Gastrocnemius medialis (tissue), 4 donors: ENCODE measurements at regions not wholly inside any gene's neighbourhood (a gene's known extent, or its start where the extent isn't known, plus 50 kb on each side); places are given as distances from the start of the nearest gene placed in this dataset.
A peak's percentile ranks its signal among the peaks of the same experiment; 100 is the strongest.

Experiments
- ATAC-seq, 2 donors: fragments of 150-250 bp; one replicate each; pipeline ENCODE4 v1.9.1; 2016
- DNase-seq, 2 donors: peaks; one replicate each; pipeline ENCODE4 v3.0.0-alpha.2; 2019
- H3K27ac ChIP-seq, 4 donors: fragments of 200-600 bp; sonication (generic); 1 replicate in 1 of 4; 2 replicates in 3 of 4; pipeline ENCODE4 v1.5.1; 2016 to 2018; ENCODE audit warnings: mild to moderate bottlenecking in 2 of 4, moderate library complexity in 1 of 4
- H3K27me3 ChIP-seq, 3 donors: fragments of 200-600 bp; sonication (generic) in 2 of 3; 1 replicate in 1 of 3; 2 replicates in 2 of 3; pipeline versions ENCODE4 v1.5.1 to v1.6.0; 2016 to 2019; ENCODE audit warnings: mild to moderate bottlenecking in 1 of 3, moderate library complexity in 1 of 3
- H3K36me3 ChIP-seq, 2 donors: fragments of 200-600 bp; sonication (generic) in 1 of 2; one replicate each; pipeline ENCODE4 v1.5.1; 2017 to 2018
- H3K4me1 ChIP-seq, 2 donors: fragments of 200-600 bp; sonication (generic) in 1 of 2; one replicate each; pipeline ENCODE4 v1.5.1; 2016 to 2017; ENCODE audit warnings: mild to moderate bottlenecking in 2 of 2
- H3K4me3 ChIP-seq, 4 donors: fragments of 200-600 bp; sonication (generic) in 3 of 4; 1 replicate in 1 of 4; 2 replicates in 3 of 4; pipeline ENCODE4 v1.5.1; 2016 to 2019; ENCODE audit warnings: mild to moderate bottlenecking in 2 of 4
- H3K9me3 ChIP-seq, 3 donors: fragments of 200-600 bp; sonication (generic) in 2 of 3; 1 replicate in 1 of 3; 2 replicates in 2 of 3; pipeline ENCODE4 v1.5.1; 2016 to 2019
- POLR2A ChIP-seq, 2 donors: fragments of 450-650 bp; IDR thresholded peaks; one replicate each; pipeline ENCODE4 v1.6.1; 2017; ENCODE audit warnings: antibody characterized with exemption in 2 of 2, mild to moderate bottlenecking in 2 of 2, moderate library complexity in 2 of 2
- in situ Hi-C, 4 donors: fragments of 200-750 bp; cut with MboI; loops; one replicate each; pipeline versions ENCODE4 v1.15.0 to v1.8.0; 2017; ENCODE audit warnings: low sequenced_read_pairs in 4 of 4
- intact Hi-C: fragments of 100-400 bp; cut with DNase I; formaldehyde crosslinking; loops from one replicate; pipeline ENCODE4 v1.15.1; 2023; ENCODE audit warnings: low total_unique reads
- TF ChIP-seq, protein P1 (sequence below), 5 experiments: fragments of 450-650 bp in 3 of 5; fragments of 200-600 bp in 2 of 5; sonication (generic) in 2 of 5; IDR thresholded peaks in 4 of 5; conservative IDR thresholded peaks in 1 of 5; 1 replicate in 4 of 5; 2 replicates in 1 of 5; pipeline ENCODE4 v1.5.1; 2016 to 2019; ENCODE audit warnings: antibody characterized with exemption in 5 of 5, mild to moderate bottlenecking in 3 of 5, moderate library complexity in 3 of 5

DNA sequence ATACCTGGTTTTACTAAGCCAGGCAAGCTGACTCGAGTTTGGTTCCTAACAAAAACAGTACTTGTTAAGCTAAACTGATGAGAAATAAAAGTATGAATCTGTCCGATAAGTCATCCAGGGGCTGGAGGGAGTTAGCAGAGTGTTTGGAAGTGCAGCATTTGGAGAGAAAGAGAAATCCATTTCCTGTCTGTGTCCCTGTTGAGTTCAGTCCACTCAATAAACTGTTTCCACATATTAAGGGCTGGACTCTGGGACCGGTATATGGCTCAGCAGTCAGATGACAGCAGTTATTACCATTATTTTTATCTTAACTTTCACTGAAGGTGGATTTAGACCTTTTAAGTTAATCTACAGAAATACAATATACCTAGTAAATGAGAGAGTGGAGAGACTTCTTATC lies 130.6 kb upstream of the ADRA1B start:
- Histone ChIP-seq H3K4me1 (peaks cover 0 to 5% of the 10 kb centered on the region in 2 donors), H3K27ac (peak overlapping the region in 2 of 4 donors; percentile 13 to 24), H3K27me3 (no peaks in the 10 kb centered on the region), H3K9me3 (no peaks in the 10 kb centered on the region), H3K4me3 (no peak overlapping the region), H3K36me3 (no peaks in the 10 kb centered on the region)
- in situ Hi-C loops: loop anchor here in 1 of 4 donors (10.0 kb wide), 1 partner anchor 129 kb away; the partner anchor contains the start of gene ADRA1B
- no peak for DNase-seq
- TF ChIP-seq, protein P1, sequence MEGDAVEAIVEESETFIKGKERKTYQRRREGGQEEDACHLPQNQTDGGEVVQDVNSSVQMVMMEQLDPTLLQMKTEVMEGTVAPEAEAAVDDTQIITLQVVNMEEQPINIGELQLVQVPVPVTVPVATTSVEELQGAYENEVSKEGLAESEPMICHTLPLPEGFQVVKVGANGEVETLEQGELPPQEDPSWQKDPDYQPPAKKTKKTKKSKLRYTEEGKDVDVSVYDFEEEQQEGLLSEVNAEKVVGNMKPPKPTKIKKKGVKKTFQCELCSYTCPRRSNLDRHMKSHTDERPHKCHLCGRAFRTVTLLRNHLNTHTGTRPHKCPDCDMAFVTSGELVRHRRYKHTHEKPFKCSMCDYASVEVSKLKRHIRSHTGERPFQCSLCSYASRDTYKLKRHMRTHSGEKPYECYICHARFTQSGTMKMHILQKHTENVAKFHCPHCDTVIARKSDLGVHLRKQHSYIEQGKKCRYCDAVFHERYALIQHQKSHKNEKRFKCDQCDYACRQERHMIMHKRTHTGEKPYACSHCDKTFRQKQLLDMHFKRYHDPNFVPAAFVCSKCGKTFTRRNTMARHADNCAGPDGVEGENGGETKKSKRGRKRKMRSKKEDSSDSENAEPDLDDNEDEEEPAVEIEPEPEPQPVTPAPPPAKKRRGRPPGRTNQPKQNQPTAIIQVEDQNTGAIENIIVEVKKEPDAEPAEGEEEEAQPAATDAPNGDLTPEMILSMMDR (IDR thresholded peaks at IDR 0.05 in 4 of 5, conservative IDR thresholded peaks at IDR 0.05 in 1 of 5): no peak
- no peak for TF ChIP-seq POLR2A (IDR thresholded peaks at IDR 0.05)
- intact Hi-C loops: loop anchor here (10.0 kb wide), 1 partner anchor 129 kb away; the partner anchor contains the start of gene ADRA1B
- ATAC-seq: peak in 1 of 2 donors; percentile 60

DNA sequence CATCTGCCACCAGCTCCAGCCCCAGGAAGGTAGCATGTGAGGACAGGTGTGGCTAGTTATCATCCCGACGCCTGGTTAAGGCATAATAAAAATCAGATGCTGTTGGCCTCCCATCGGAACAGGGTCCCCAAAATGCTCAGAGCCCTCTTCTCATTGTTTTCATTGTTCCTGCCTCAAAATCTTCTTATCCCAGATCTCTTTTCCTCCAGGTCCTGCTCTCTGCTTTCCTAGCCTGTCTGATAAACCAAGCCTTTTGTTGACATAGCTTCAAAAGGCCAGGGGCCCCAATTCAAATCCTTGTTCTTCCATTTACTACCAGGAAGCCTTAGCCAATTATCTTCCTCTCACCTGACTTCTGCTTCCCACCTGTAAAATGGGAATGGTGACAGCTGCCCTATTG lies 130.1 kb upstream of the ADRA1B start:
- ATAC-seq: no peak
- H3K27me3 ChIP-seq: no peaks in the 10 kb centered on the region
- TF ChIP-seq, protein P1 (IDR thresholded peaks at IDR 0.05 in 4 of 5, conservative IDR thresholded peaks at IDR 0.05 in 1 of 5): no peak
- no peak for TF ChIP-seq POLR2A (IDR thresholded peaks at IDR 0.05)
- no peaks in the 10 kb centered on the region for H3K36me3 ChIP-seq
- intact Hi-C loops (loop anchor here (10.0 kb wide), 1 partner anchor 129 kb away; the partner anchor contains the start of gene ADRA1B), in situ Hi-C loops (loop anchor here in 1 of 4 donors (10.0 kb wide), 1 partner anchor 129 kb away; the partner anchor contains the start of gene ADRA1B)
- no peak for DNase-seq
- H3K9me3 ChIP-seq: no peaks in the 10 kb centered on the region
- H3K4me1 ChIP-seq: peaks cover 0 to 3% of the 10 kb centered on the region in 2 donors
- H3K4me3 ChIP-seq: no peak overlapping the region
- H3K27ac ChIP-seq: peak overlapping the region in 2 of 4 donors; percentile 13 to 36

DNA sequence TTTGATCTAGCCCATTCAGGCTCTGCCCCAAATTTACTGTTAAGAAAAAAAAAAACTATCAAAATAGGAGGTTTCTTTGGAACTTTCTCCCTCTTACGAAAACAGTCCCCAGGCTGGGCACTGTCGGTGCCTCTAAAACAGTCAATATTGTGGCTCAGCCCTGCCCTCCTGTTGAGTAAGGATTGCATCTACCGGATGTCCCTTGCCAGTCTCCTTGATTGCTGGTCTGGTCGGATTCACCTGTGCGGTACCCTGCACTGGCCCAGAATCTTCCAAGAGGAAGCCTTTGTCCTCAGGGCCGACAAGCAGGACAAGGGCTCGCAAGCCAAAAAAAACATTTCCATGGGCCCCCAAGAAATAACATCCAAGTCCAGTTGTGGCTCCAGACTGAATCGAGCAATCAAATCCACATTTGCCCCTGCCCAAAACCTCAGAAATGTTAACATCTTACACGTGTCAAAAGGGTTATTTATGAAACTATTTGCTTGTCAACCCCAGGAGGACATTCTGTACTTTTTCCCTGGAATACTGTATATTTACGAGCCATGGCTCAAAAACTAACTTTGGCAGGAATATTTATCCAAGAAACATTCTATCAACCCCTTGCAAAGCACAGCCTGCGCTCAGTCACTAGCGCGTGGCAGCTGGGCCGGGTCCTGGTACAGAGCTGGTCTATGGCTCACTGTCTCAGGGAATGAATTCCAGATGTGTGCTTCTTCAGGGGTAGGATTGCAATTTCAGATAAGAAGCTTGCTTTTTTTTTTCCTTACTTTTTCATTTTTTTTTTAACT lies 129.2 kb upstream of the ADRA1B start:
- peak; percentile 66 to 73 for DNase-seq
- ATAC-seq: peak; percentile 72 to 77
- in situ Hi-C loops: loop anchor here in 1 of 4 donors (10.0 kb wide), 1 partner anchor 128 kb away; the partner anchor contains the start of gene ADRA1B

DNA sequence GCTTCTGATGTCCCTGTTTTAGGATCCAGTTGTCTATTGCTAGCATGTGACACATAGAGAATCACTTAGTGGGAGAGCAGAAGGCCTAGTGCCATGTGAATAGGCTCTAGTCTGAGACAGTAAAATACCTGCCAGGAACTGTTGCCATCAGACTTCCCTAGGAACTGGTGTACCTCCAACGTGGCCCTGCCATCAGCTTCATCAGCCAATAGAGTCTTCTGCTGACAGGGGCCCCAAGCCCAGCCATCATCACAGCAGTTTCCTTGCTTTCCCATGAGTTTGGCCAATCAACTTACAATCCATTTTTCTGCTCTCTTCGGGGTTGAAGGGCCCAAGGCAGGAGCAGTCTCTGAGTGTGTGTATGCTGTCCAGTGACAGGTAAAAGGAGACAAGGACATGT lies 128.4 kb upstream of the ADRA1B start:
- peak overlapping the region; percentile 40 to 59 (median 50) for H3K27ac ChIP-seq
- H3K4me1 ChIP-seq: no peaks in the 10 kb centered on the region
- in situ Hi-C loops: loop anchor here in 1 of 4 donors (10.0 kb wide), 1 partner anchor 127 kb away; the partner anchor contains the start of gene ADRA1B
- H3K9me3 ChIP-seq: no peaks in the 10 kb centered on the region
- ATAC-seq (no peak), DNase-seq (no peak)
- H3K36me3 ChIP-seq: no peaks in the 10 kb centered on the region
- intact Hi-C loops: loop anchor here (10.0 kb wide), 1 partner anchor 127 kb away; the partner anchor contains the start of gene ADRA1B
- H3K27me3 ChIP-seq: no peaks in the 10 kb centered on the region
- no peak for TF ChIP-seq POLR2A (IDR thresholded peaks at IDR 0.05)
- TF ChIP-seq, protein P1 (IDR thresholded peaks at IDR 0.05 in 4 of 5, conservative IDR thresholded peaks at IDR 0.05 in 1 of 5): no peak
- H3K4me3 ChIP-seq: no peak overlapping the region

More for the DNA sequence above, 129.2 kb upstream of the ADRA1B start:
- H3K4me1 ChIP-seq: no peaks in the 10 kb centered on the region
- peak overlapping the region; percentile 40 to 59 (median 50) for H3K27ac ChIP-seq
- no peak overlapping the region for H3K4me3 ChIP-seq
- H3K27me3 ChIP-seq: no peaks in the 10 kb centered on the region
- H3K9me3 ChIP-seq: no peaks in the 10 kb centered on the region
- intact Hi-C loops: loop anchor here (10.0 kb wide), 1 partner anchor 128 kb away; the partner anchor contains the start of gene ADRA1B
- TF ChIP-seq, protein P1 (IDR thresholded peaks at IDR 0.05 in 4 of 5, conservative IDR thresholded peaks at IDR 0.05 in 1 of 5): no peak
- no peak for TF ChIP-seq POLR2A (IDR thresholded peaks at IDR 0.05)
- H3K36me3 ChIP-seq: no peaks in the 10 kb centered on the region
